GM23338 (cell line): ENCODE measurements at regions not wholly inside any gene's neighbourhood (a gene's known extent, or its start where the extent isn't known, plus 50 kb on each side); places are given as distances from the start of the nearest gene placed in this dataset.

Experiments
- CREB1 ChIP-seq: fragments of 250-450 bp; sonication (Bioruptor Pico); IDR thresholded peaks from 2 replicates; pipeline ENCODE4 v1.5.0; 2020; ENCODE audit warnings: low read depth, mild to moderate bottlenecking, moderate library complexity
- CTCF ChIP-seq, 2 experiments: fragments of 200-600 bp in 1 of 2; sonication (generic) in 1 of 2; conservative IDR thresholded peaks; 2 replicates each; pipeline versions ENCODE4 v1.5.1 to v1.6.1; 2016 to 2017; ENCODE audit warnings: antibody characterized with exemption in 2 of 2, low read depth in 2 of 2, mild to moderate bottlenecking in 2 of 2, moderate library complexity in 1 of 2
- EZH2 ChIP-seq: fragments of 200-600 bp; sonication (generic); IDR thresholded peaks from one replicate; pipeline ENCODE4 v1.8.0; 2017; ENCODE audit warnings: antibody characterized with exemption, mild to moderate bottlenecking, low read depth; ENCODE audit not compliant: unreplicated experiment
- EZH2phosphoT487 ChIP-seq: fragments of 200-600 bp; sonication (generic); IDR thresholded peaks from one replicate; pipeline ENCODE4 v1.8.1; 2018; ENCODE audit warnings: antibody characterized with exemption; ENCODE audit not compliant: unreplicated experiment
- JUNB ChIP-seq: IDR thresholded peaks from one replicate; pipeline ENCODE4 v1.6.1; 2016; ENCODE audit warnings: antibody characterized with exemption; ENCODE audit not compliant: unreplicated experiment
- REST ChIP-seq: IDR thresholded peaks from one replicate; pipeline ENCODE4 v1.6.1; 2018; ENCODE audit warnings: antibody characterized with exemption; ENCODE audit not compliant: unreplicated experiment

GRCh38 chr1:191943684-191944083 lies 214.6 kb upstream of the RGS18 start:
- TF ChIP-seq CTCF (conservative IDR thresholded peaks at IDR 0.05; ENCODE audit: low read depth in 2 of 2), result no peak
- no peak for TF ChIP-seq JUNB
- no peak for TF ChIP-seq REST
- no peak for TF ChIP-seq EZH2
- no peak for TF ChIP-seq CREB1 (CRISPR knock-in tag)
- no peak for TF ChIP-seq EZH2phosphoT487
